Peyer's patch (tissue), 4 donors: ENCODE measurements at regions not wholly inside any gene's neighbourhood (a gene's known extent, or its start where the extent isn't known, plus 50 kb on each side); places are given as distances from the start of the nearest gene placed in this dataset.

ENCODE experiments used
- CTCF ChIP-seq, 6 experiments: fragments of 450-650 bp in 4 of 6; fragments of 200-600 bp in 2 of 6; sonication (generic) in 1 of 6; IDR thresholded peaks; one replicate each; pipeline ENCODE4 v1.5.1; 2017 to 2019; ENCODE audit warnings: antibody characterized with exemption in 6 of 6, mild to moderate bottlenecking in 3 of 6, moderate library complexity in 1 of 6
- POLR2A ChIP-seq, 2 donors: fragments of 450-650 bp; IDR thresholded peaks; one replicate each; pipeline ENCODE4 v1.5.1; 2017; ENCODE audit warnings: antibody characterized with exemption in 2 of 2, mild to moderate bottlenecking in 2 of 2, moderate library complexity in 2 of 2

- no peak for TF ChIP-seq CTCF (IDR thresholded peaks at IDR 0.05)
- no peak for TF ChIP-seq POLR2A (IDR thresholded peaks at IDR 0.05)
Measured at GRCh38 chr18:22056950-22057349, 112.4 kb upstream of the GATA6 start.
